Stimulated activated naive B cell treated with anti-CD40 and anti-IgM and Interleukin-4, amounts not matched to agents 10 μg/mL and 1 μg/mL and 100 μg/mL, for 72 hours (primary cell): ENCODE measurements at regions not wholly inside any gene's neighbourhood (a gene's known extent, or its start where the extent isn't known, plus 50 kb on each side); places are given as distances from the start of the nearest gene placed in this dataset.
A peak's percentile ranks its signal among the peaks of the same experiment; 100 is the strongest.

Experiments used
- ATAC-seq, 2 donors: fragments of 150-1000 bp; cut with Tn5 transposase; replicated peaks; 2 replicates each; pipeline ENCODE4 v1.10.0; 2021; ENCODE audit warnings: moderate library complexity in 1 of 2
- DNase-seq: peaks from one replicate; pipeline ENCODE4 v3.0.0; 2021
- H3K27ac Mint-ChIP-seq: one replicate; pipeline ENCODE4 v1.8.0; 2022; ENCODE audit warnings: mild to moderate bottlenecking, mixed read lengths
- H3K27me3 Mint-ChIP-seq, 2 donors: one replicate each; pipeline ENCODE4 v1.8.0; 2022; ENCODE audit warnings: mixed read lengths in 2 of 2
- H3K36me3 Mint-ChIP-seq, 2 donors: one replicate each; pipeline ENCODE4 v1.8.0; 2022; ENCODE audit warnings: mixed read lengths in 2 of 2, mild to moderate bottlenecking in 1 of 2
- H3K4me1 Mint-ChIP-seq, 2 donors: one replicate each; pipeline ENCODE4 v1.8.0; 2022; ENCODE audit warnings: mixed read lengths in 2 of 2, mild to moderate bottlenecking in 1 of 2
- H3K4me3 Mint-ChIP-seq, 2 donors: one replicate each; pipeline ENCODE4 v1.8.0; 2022; ENCODE audit warnings: mild to moderate bottlenecking in 2 of 2, mixed read lengths in 2 of 2, moderate library complexity in 1 of 2
- H3K9me3 Mint-ChIP-seq, 2 donors: one replicate each; pipeline ENCODE4 v1.8.0; 2022; ENCODE audit warnings: mixed read lengths in 2 of 2, mild to moderate bottlenecking in 1 of 2

DNA sequence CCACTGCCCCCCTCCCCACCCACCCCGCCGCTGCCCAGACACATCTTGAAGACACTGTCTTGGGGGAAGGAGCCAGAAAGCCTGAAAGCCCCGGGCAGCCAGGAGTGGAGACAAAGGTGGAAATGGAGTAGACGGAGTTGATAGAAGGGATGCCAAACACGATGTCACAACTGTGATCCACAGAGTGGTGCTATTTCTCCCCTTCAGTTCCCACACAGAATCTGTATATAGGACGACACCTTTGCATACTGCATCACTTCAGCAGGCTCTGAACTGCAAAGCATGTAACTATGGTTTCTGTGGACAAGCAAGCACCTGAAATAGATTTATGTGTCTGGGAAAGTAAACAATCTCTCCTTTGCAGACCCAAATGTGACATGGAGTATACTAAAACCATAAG, 56.4 kb upstream of the F13A1 start:
- no peak for DNase-seq

DNA sequence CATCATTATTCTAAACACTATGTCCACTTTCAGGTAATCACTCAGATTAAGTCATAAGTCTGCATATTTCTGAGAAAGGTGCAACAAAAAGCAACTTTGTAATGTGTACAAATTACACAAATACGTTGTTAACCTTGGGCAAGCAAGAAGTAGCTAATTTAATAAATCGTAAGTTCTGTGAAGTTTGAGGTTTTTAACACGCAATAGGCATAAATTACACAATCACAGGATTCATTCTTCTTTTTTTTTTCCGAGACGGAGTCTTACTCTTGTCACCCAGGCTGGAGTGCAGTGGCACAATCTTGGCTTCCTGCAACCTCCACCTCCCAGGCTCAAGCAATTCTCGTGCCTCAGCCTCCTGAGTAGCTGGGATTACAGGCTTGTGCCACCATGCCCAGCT, 57.2 kb upstream of the F13A1 start:
- H3K9me3 Mint-ChIP-seq = peaks cover 14 to 23% of the 10 kb centered on the region in 2 donors
- no peak overlapping the region for H3K27ac Mint-ChIP-seq
- H3K4me1 Mint-ChIP-seq = peaks cover 3 to 7% of the 10 kb centered on the region in 2 donors
- no peak for DNase-seq
- H3K27me3 Mint-ChIP-seq = peaks cover 0 to 5% of the 10 kb centered on the region in 2 donors
- H3K4me3 Mint-ChIP-seq = no peak overlapping the region
- peaks cover 0 to 3% of the 10 kb centered on the region in 2 donors for H3K36me3 Mint-ChIP-seq
- ATAC-seq = no peak

More for the DNA sequence above, 56.4 kb upstream of the F13A1 start:
- Mint-ChIP-seq H3K27me3 (peaks cover 0 to 5% of the 10 kb centered on the region in 2 donors), H3K4me3 (no peak overlapping the region), H3K9me3 (peaks cover 14 to 23% of the 10 kb centered on the region in 2 donors), H3K27ac (no peak overlapping the region), H3K4me1 (peaks cover 3 to 7% of the 10 kb centered on the region in 2 donors), H3K36me3 (peaks cover 0 to 3% of the 10 kb centered on the region in 2 donors)
- ATAC-seq = no peak

DNA sequence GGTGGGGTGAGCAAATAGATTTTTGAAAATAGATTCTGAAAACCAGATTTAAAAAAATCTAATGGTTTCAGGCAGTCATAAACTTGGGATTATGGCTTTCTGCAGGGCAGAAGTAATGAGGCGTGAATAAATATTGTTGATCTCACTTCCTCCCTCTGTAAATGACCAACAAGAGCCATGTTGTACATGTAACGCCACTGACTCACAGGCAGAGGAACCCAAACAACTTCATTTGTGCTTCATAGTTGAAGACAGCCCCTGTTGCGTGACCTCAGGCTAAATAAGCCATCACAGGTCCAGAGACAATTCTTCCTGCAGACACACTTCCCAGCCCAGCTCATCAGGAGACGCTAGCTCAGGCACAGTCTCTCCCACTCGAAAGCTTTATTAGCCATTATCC, 59.1 kb upstream of the F13A1 start:
- Mint-ChIP-seq H3K27ac (no peak overlapping the region), H3K4me3 (no peak overlapping the region), H3K4me1 (peaks cover 3 to 7% of the 10 kb centered on the region in 2 donors), H3K9me3 (peaks cover 3 to 6% of the 10 kb centered on the region in 2 donors), H3K27me3 (peaks cover 0 to 5% of the 10 kb centered on the region in 2 donors), H3K36me3 (no peaks in the 10 kb centered on the region)
- ATAC-seq (peak; percentile 54 to 58), DNase-seq (no peak)

DNA sequence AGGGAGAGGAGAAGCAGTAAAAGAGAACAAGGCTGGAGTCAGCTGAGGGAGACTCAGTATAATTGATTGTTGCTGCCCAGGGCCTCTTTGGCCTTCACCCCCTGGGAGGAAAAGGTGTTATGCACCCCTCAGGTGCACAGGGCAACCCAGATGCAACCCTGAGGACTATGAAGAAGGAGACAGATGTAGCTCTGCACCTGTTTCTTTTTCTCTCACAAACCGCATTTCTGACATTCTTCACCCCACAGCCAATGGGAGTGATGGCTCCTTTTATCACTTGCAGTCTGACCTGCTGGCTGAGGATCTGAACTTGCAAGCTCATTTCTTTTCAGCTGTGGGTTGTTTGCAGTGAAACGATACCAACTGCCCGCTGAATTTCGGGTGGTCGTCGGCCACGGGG, 64.1 kb upstream of the F13A1 start:
- Mint-ChIP-seq H3K4me3 (no peak overlapping the region), H3K27ac (no peak overlapping the region), H3K27me3 (no peaks in the 10 kb centered on the region), H3K4me1 (peaks cover 3 to 18% of the 10 kb centered on the region in 2 donors), H3K36me3 (no peaks in the 10 kb centered on the region), H3K9me3 (no peaks in the 10 kb centered on the region)
- DNase-seq (no peak), ATAC-seq (no peak)

DNA sequence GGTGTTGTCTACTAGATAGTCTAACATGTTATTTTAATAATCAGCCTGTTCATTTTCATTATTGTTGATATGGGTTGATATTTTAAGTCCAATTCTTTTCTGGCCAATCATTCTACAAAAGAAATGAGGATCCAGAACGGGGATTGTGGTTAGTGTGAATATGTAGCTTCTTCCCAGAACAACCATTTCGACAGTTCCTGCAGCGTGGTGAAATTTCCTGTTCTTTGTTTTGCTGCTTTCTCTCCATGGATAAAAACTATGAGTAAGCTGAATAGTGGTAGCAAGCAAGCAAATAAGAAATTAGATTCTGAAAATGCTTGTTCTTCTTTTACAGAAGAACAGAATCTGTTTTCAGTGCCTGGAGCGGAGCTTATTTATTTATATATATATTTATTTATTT, 65.5 kb upstream of the F13A1 start:
- no peak for ATAC-seq
- no peak overlapping the region for H3K27ac Mint-ChIP-seq
- H3K36me3 Mint-ChIP-seq = no peaks in the 10 kb centered on the region

DNA sequence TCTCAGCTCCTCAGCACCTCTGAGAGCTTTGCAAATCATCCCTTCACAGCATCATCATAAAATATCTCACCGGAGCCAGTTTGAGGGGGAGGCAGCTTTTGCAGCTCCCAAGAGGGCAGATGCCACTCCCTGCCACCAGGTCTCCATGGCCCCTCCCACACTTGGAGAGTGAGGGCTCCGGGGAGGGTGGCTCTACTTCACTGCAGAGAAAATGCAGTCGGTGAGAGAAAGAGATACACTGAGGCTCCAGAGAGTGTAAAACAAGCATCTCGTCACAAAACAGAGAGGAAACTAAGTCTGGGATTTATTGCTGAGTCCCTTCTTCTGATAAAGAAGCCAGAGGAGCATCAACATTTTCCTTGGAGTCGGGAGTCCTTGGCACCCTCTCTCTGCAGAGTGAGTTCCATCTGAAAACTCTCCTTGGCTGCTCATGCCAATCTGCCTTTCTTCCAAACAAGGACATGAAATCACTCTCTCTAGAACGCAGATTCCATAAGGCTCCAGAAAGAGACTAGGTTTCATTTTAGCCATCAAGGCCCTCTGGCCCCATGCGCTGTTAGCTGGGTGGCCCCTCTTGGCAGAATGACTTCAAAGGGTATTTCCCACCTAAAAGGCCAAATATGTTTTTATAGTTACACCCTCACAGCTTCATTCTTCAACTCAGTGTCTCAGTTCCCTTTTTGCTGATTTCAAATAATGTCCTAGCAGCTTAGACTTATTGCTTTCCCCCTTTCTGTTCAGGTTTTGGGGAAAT, 70.6 kb upstream of the F13A1 start:
- peak; percentile 90 to 93 for ATAC-seq
- H3K27me3 Mint-ChIP-seq = peaks cover 3 to 9% of the 10 kb centered on the region in 2 donors

More for the DNA sequence above, 65.5 kb upstream of the F13A1 start:
- H3K4me3 Mint-ChIP-seq = no peak overlapping the region
- H3K27me3 Mint-ChIP-seq = no peaks in the 10 kb centered on the region
- DNase-seq = no peak
- H3K9me3 Mint-ChIP-seq = no peaks in the 10 kb centered on the region
- H3K4me1 Mint-ChIP-seq = peaks cover 6 to 19% of the 10 kb centered on the region in 2 donors

DNA sequence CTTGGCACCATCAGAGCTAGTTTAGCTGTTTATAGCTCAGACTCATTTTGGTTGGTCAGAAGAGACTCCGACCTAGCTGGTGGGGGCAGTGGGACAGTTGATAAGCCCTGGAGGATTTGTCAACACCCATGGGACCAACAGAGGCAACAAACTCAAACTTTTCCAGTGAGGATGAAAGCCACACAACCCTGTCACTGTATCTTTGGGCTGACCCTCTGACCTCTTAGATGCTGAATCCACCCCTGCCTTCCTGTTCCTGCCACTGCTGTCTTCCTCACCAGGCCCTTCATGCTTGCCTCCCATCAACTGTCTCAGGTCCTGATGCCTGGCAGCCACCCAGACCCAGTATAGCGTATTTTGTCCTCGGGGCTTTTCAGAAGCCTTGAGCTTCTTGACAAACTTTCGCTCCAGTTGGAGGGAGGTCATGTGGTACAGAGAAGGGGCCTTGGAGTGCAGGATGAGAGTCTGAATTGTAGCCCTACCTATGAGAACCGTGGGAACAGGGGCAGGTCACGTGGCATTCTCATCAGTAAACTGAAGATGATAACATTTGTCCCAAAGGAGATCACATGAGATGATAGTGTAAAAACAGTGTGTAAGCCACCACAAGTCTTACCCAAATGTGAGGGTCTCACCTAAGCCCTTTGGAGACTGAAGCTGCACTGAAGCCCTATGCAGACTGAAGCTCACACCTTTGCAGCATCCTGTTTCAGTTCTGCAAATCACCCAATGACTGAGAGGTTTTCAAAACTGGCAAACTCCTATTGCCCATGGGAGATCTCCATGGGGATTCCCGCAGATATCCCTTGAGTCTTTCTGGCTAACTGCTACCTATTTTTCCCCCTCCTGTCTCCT, 72.0 kb upstream of the F13A1 start:
- H3K4me3 Mint-ChIP-seq = peak overlapping the region; percentile 21 to 50
- peak; percentile 47 for DNase-seq
- peak overlapping the region; percentile 85 for H3K27ac Mint-ChIP-seq
- peaks cover 16 to 21% of the 10 kb centered on the region in 2 donors for H3K27me3 Mint-ChIP-seq
- peak; percentile 65 to 66 for ATAC-seq
- peaks cover 0 to 2% of the 10 kb centered on the region in 2 donors for H3K36me3 Mint-ChIP-seq
- peaks cover 44 to 63% of the 10 kb centered on the region in 2 donors for H3K4me1 Mint-ChIP-seq
- H3K9me3 Mint-ChIP-seq = no peaks in the 10 kb centered on the region

More for the DNA sequence above, 70.6 kb upstream of the F13A1 start:
- Mint-ChIP-seq H3K9me3 (no peaks in the 10 kb centered on the region), H3K4me3 (peak overlapping the region; percentile 65 to 70), H3K4me1 (peaks cover 36 to 60% of the 10 kb centered on the region in 2 donors), H3K27ac (peak overlapping the region; percentile 92), H3K36me3 (peaks cover 0 to 2% of the 10 kb centered on the region in 2 donors)
- DNase-seq = peak; percentile 60

DNA sequence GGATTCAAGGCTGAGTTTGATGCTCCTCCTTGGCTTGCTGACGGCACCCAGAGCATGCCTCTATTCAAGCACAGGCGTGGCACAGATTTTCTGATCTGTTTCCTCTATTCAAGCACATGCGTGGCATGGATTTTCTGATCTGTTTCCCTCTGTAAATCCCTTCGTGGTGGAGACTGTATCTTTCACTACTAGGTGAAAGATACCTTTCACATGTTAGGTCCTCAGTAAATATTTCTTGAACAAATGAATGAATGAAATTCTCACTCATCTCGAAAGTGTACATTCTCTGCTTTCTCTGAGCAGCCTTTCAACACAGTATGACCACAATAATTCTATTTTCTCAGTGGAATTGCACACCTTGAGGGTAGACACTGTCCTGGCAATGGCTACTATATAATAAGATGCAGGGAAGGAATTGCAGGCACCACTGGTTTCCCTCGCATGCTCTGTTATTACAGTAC, 72.6 kb upstream of the F13A1 start:
- DNase-seq (no peak), ATAC-seq (peak; percentile 23 to 30)
- peaks cover 16 to 21% of the 10 kb centered on the region in 2 donors for H3K27me3 Mint-ChIP-seq
- H3K9me3 Mint-ChIP-seq = no peaks in the 10 kb centered on the region
- peaks cover 44 to 63% of the 10 kb centered on the region in 2 donors for H3K4me1 Mint-ChIP-seq
- no peak overlapping the region for H3K4me3 Mint-ChIP-seq
- H3K27ac Mint-ChIP-seq = peak overlapping the region; percentile 85
- H3K36me3 Mint-ChIP-seq = peaks cover 0 to 2% of the 10 kb centered on the region in 2 donors

DNA sequence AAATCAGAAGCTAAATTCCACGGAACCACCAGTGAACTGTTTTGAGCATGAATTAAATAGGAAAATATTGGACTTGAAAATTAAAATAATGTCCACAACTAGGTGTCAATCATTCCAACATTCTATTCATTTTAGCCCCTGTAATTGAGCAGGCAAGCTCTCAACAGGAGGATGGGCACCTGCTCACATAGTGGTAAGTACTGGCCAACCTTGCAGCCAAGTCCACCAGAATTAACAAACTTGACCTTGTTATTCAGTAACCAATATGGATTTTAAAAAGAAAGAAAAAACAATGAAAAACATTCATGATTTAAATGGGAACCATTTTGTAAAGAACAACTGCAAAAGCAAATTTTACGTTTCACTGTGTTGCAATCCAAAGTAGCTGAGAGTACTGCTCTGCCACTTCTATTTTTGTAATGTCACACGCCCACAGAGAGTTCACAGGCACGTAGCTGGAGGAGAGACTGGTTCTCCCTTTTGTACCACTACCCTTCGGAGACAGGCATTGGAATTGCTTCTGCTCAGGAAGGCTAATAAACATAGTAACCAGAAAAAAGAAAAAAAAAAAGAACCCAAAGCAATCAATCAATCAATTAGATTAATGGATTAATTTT, 75.2 kb upstream of the F13A1 start:
- ATAC-seq (no peak), DNase-seq (no peak)
- no peak overlapping the region for H3K27ac Mint-ChIP-seq
- peaks cover 0 to 2% of the 10 kb centered on the region in 2 donors for H3K36me3 Mint-ChIP-seq
- H3K4me1 Mint-ChIP-seq = peaks cover 43 to 54% of the 10 kb centered on the region in 2 donors
- no peak overlapping the region for H3K4me3 Mint-ChIP-seq
- H3K27me3 Mint-ChIP-seq = peaks cover 16 to 21% of the 10 kb centered on the region in 2 donors
- no peaks in the 10 kb centered on the region for H3K9me3 Mint-ChIP-seq

DNA sequence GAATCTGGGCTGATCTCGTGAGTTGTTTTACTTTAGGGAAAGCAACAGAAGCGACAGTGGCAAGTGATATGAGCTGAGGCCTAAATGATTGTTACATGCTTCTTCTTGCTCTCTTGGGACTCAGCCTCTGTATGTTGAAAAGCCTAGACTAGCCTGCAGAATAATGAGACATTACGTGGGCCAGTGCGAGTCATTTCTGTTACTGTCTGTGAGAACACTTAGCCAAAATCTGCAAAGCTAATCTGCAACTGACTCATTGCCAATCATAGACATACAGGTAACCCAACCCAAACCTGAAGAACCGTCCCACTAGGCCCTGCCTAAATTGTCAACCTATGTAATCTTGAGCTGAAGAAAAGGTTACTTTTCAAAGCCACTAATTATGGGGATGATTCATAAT, 77.4 kb upstream of the F13A1 start:
- no peak overlapping the region for H3K27ac Mint-ChIP-seq
- peaks cover 26 to 41% of the 10 kb centered on the region in 2 donors for H3K4me1 Mint-ChIP-seq
- peaks cover 33 to 36% of the 10 kb centered on the region in 2 donors for H3K27me3 Mint-ChIP-seq
- peak; percentile 38 to 54 for ATAC-seq
- peaks cover 0 to 3% of the 10 kb centered on the region in 2 donors for H3K9me3 Mint-ChIP-seq
- peaks cover 0 to 2% of the 10 kb centered on the region in 2 donors for H3K36me3 Mint-ChIP-seq
- H3K4me3 Mint-ChIP-seq = no peak overlapping the region
- no peak for DNase-seq

DNA sequence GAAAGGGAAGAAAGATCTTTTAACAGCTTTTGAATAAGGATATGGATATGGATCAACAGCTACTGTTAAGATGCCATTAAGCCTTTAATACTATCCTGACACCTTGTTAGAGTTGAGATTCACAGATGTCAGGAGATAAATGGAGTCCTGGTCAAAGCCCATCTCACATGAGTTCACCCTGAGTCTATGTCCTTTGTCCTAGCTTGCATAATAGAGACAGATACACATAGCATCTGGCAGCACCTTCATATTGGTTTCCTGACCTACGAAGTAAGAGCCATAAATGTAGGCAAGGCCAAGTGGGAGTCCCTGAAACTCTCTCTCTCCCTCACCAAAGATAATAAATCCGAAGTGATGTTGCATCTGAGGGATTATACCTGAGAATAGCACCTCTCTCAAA, 79.1 kb upstream of the F13A1 start:
- peaks cover 27 to 36% of the 10 kb centered on the region in 2 donors for H3K27me3 Mint-ChIP-seq

DNA sequence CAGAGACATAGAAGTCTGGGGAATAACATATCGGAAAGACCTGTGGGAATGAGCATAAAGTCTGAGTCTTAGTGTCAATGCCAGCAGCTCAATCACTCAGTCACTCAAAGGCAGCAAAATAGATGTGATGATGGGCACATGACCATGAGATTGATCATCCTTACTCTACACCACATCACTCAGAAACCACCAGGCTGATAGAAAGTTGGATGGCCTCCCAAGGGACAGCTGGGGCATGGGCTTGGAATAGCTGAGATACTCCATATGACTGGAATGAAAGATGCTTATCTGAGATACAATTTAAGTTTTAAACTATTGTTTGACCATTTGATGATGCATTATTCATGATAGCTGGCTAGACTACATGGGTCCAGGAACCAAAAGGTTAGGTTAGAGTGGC, 80.9 kb upstream of the F13A1 start:
- H3K4me3 Mint-ChIP-seq = no peak overlapping the region
- H3K27me3 Mint-ChIP-seq = peaks cover 21 to 29% of the 10 kb centered on the region in 2 donors
- H3K36me3 Mint-ChIP-seq = no peaks in the 10 kb centered on the region
- no peak overlapping the region for H3K27ac Mint-ChIP-seq
- DNase-seq = no peak
- ATAC-seq = no peak
- H3K9me3 Mint-ChIP-seq = peaks cover 0 to 3% of the 10 kb centered on the region in 2 donors
- peaks cover 8 to 14% of the 10 kb centered on the region in 2 donors for H3K4me1 Mint-ChIP-seq

More for the DNA sequence above, 79.1 kb upstream of the F13A1 start:
- Mint-ChIP-seq H3K4me1 (peaks cover 15 to 24% of the 10 kb centered on the region in 2 donors), H3K4me3 (no peak overlapping the region), H3K27ac (no peak overlapping the region), H3K36me3 (peaks cover 0 to under 1% of the 10 kb centered on the region in 2 donors), H3K9me3 (peaks cover 0 to 3% of the 10 kb centered on the region in 2 donors)
- DNase-seq (no peak), ATAC-seq (no peak)

DNA sequence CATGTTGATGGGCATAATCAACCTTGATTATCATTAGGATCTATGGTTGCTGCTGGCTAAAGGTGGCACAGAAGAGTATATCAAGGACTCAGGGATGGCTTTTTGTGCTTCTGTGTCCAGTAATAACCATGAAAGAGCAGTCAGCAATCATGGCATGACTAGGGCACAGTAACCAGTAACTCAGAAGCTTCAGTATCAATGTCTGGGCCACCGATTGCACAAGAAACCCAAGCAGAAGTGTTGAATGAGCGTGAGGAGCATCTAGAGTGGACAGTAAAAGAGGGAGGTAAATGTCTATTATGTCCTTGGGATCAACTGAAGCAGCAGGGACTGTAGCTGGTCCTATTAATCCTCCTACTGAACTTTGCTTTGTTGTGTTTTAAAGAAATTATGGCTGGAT, 81.5 kb upstream of the F13A1 start:
- no peak overlapping the region for H3K4me3 Mint-ChIP-seq
- no peak for DNase-seq
- H3K27ac Mint-ChIP-seq = no peak overlapping the region
- no peak for ATAC-seq
- H3K36me3 Mint-ChIP-seq = no peaks in the 10 kb centered on the region
- peaks cover 0 to 3% of the 10 kb centered on the region in 2 donors for H3K9me3 Mint-ChIP-seq
- peaks cover 5 to 10% of the 10 kb centered on the region in 2 donors for H3K4me1 Mint-ChIP-seq
- H3K27me3 Mint-ChIP-seq = peaks cover 17 to 23% of the 10 kb centered on the region in 2 donors

DNA sequence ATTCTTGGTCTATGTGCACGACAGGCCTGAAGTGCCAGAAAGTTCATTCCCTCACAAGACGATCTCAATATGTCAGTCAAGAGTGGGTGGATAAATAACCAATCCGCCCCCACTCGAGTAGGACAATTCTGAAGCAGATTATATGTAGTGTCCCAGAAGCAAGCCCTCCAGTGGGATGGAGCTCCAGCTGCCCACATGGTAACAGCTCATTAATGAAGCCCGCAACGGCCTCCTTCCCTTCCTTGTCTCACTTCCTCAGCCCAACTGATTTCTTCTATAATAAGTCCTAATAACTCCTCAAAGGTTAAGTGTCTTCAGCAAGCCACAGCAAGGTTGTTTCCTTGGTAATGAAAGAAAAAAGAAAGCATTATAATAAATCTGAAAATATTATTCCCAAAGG, 82.1 kb upstream of the F13A1 start:
- no peaks in the 10 kb centered on the region for H3K36me3 Mint-ChIP-seq
- H3K27me3 Mint-ChIP-seq = peaks cover 12 to 20% of the 10 kb centered on the region in 2 donors
- peaks cover 0 to 3% of the 10 kb centered on the region in 2 donors for H3K9me3 Mint-ChIP-seq
- H3K4me3 Mint-ChIP-seq = no peak overlapping the region
- ATAC-seq (no peak), DNase-seq (no peak)
- H3K4me1 Mint-ChIP-seq = peaks cover 3 to 8% of the 10 kb centered on the region in 2 donors
- H3K27ac Mint-ChIP-seq = no peak overlapping the region
